Midbrain (tissue), 1 donor: ENCODE measurements at regions not wholly inside any gene's neighbourhood (a gene's known extent, or its start where the extent isn't known, plus 50 kb on each side); places are given as distances from the start of the nearest gene placed in this dataset.

ENCODE experiments used
- DNase-seq: peaks from one replicate; lab custom pipeline; 2025; lab: John Stamatoyannopoulos, UW

- no peak for DNase-seq
Observed at GRCh38 chr13:22311734-22312404, 641.0 kb downstream of the FGF9 start.

- no peak for DNase-seq
Observed at GRCh38 chr13:22312405-22312803, 641.5 kb downstream of the FGF9 start.

DNA sequence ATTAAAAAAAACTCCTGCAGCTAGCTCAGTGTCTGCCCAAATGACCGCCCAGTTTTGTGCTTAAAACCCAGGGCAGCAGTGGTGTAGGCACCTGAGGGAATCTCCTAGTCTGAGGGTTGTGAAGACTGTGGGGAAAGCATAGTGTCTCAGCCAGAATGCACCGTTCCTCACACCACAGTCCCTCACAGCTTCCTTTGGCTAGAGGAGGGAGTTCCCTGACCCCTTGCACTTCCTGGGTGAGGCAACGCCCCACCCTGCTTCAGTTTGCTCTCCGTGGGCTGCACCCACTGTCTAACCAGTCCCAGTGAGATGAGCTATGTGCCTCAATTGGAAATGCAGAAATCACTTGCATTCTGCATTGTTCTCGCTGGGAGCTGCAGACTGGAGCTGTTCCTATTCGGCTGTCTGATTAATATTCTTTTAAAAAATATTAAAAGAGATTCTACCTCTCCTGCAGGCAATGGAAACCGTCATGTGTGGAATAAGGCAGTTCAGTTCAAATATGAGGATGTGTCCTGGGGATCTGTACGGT, 645.7 kb downstream of the FGF9 start:
- no peak for DNase-seq

GRCh38 chr13:22320991-22321390, 650.1 kb downstream of the FGF9 start:
- no peak for DNase-seq

GRCh38 chr13:22325761-22326160, 654.9 kb downstream of the FGF9 start:
- DNase-seq, result no peak

GRCh38 chr13:22332416-22332815, 661.5 kb downstream of the FGF9 start:
- no peak for DNase-seq

GRCh38 chr13:22336460-22336859, 665.6 kb downstream of the FGF9 start:
- no peak for DNase-seq

DNA sequence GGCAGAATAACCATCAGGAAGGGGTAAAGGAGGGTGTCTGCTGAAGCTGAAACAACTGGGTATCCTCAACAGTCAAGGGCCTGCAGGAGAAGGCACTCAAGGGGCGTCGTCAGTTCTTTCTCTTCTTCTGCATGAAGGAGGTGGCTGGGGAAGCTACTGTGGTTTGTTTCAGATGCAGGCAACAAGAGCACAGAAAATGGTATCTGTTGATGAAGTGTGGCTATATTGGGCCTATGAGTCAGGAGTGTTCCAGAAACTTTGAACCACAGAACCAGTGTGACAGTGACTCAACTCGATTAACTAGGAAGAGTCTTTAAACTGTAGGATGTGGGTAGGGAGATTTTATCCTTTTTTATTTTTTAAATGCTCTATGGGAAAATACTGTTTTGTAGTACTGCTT, 686.3 kb downstream of the FGF9 start:
- DNase-seq, result no peak

DNA sequence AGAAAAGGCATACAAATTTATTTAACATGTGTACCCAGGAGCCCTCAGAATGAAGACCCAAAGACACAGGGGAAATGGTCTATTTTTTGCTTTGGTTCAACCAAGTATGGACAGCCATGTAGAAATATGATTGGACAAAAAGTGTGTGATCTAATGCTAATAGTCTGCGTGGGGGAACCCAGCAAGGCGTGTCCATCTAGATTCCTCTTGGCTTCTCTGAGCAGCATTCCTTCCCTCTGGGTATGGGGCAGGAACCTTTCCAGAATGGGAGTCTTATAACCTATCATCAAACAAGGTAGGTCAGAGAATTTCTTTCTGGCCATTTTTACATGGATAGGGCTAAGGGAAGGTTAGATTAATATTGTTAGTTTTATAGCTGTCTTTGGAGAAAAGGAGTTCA, 698.2 kb downstream of the FGF9 start:
- DNase-seq, result no peak

GRCh38 chr13:22369840-22370239, 699.0 kb downstream of the FGF9 start:
- no peak for DNase-seq

DNA sequence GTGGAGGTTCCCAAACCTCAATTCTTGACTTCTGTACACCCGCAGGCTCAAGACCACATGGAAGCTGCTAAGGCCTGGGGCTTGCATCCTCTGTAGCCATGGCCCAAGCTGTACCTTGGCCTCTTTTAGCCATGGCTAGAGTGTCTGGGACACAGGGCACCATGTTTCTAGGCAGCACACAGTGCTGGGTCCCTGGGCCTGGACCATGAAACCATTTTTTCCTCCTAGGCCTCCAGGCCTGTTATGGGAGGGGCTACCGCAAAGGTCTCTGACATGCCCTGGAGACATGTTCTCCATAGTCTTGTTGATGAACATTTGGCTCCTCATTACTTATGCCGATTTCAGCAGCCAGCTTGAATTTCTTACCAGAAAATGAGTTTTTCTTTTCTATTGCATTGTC, 701.4 kb downstream of the FGF9 start:
- no peak for DNase-seq

- no peak for DNase-seq
Observed at GRCh38 chr13:22375151-22375550, 704.3 kb downstream of the FGF9 start.

- no peak for DNase-seq
Observed at GRCh38 chr13:22387899-22388298, 717.0 kb downstream of the FGF9 start.

GRCh38 chr13:22399801-22400420, 729.0 kb downstream of the FGF9 start:
- DNase-seq, result no peak

DNA sequence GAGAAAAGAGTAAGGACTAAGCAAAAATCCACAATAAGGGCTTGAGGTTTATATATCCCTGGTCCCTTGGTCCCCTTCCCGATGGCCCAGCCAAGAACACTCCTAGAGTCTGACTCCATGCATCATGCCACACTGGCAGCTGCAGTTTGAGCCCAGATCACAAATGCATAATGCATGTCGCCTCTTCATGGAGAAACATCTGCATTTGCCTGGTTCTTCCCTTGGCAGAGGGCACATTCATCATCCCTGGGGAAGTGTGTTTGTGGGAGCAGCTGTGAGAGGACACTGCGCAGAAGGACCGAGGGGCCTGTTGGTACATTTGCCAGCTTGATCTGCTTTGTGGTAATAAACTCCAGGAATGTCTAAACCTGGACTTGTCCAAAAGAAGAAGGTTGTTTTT, 731.8 kb downstream of the FGF9 start:
- no peak for DNase-seq

DNA sequence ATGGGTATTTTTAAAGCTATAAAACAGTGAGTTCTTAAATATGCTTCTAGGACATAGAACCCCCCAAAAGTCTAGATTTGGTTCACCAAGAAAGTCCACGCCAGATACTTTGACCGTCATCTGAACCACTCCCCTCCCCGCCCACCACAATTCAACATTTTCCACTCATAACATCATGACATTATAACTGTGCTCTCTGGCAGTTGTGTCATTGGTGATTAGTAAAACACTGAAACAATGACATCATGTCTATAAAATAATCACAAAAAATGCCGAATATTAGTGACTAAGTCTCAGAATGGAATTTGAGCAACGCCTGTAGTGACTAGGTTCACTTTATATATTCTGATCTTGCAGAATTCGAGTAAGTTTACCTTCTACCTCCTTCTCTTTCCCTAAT, 732.3 kb downstream of the FGF9 start:
- DNase-seq, result no peak

- no peak for DNase-seq
Observed at GRCh38 chr13:22405891-22406290, 735.0 kb downstream of the FGF9 start.

- DNase-seq, result no peak
Observed at GRCh38 chr13:22412452-22412851, 741.6 kb downstream of the FGF9 start.

DNA sequence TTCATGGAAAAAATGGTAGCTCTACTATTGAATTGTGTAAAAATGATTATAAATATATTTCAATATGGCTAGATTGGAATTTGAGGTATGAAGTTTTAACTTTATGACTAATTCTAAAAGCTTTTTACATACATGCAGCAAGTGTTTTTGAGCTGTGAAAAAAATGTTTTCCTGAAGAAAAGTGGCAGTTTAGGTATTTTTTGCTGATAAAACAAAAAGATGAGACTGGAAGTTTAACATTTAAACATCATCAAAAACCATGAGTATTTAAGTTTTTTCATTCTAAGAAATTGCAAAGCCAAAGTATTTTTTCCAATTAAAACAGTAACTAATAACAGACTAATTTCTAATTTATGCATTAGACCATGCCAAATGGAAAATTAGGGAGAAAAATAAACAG, 751.1 kb downstream of the FGF9 start:
- DNase-seq, result no peak

GRCh38 chr13:22422712-22423111, 751.8 kb downstream of the FGF9 start:
- DNase-seq, result no peak

GRCh38 chr13:22423261-22423660, 752.4 kb downstream of the FGF9 start:
- DNase-seq, result no peak

DNA sequence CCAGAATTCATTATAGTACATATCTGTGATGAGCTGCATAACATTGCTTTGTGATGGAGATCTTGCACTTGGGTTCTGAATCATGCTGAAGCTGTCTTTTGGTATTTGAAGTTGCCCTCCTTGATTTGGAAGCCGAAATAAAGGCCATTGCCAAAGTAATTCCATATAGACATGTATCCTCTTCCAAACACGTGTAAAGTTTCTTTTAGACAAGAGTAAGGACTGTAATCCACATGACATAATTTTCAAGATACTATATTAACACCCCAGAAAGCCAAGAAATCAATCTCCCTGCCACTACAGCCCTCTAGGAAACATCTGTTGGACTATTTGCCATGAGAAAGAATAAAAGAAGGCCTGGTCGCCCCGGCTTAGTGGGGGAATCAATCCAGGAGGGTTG, 754.2 kb downstream of the FGF9 start:
- DNase-seq, result no peak

DNA sequence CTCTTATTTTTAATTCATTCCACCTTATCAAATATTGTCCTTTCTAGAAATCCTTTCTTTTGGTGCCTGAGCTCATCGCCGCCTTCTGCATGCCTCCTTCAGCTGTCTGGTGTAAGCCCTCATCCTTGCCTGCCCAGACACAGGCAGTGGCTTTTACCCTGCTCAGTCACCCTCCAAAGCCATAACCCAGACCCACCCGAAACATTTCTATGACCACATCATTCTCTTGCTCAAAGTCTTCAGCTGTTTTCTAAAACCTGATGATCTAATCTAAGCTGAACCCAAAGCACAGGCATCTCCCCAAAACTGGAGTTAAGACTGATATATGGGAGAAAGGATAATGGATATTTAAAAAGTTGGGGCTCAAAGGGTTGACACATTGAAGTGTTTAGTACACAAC, 753.7 kb upstream of the SGCG start:
- DNase-seq, result no peak

DNA sequence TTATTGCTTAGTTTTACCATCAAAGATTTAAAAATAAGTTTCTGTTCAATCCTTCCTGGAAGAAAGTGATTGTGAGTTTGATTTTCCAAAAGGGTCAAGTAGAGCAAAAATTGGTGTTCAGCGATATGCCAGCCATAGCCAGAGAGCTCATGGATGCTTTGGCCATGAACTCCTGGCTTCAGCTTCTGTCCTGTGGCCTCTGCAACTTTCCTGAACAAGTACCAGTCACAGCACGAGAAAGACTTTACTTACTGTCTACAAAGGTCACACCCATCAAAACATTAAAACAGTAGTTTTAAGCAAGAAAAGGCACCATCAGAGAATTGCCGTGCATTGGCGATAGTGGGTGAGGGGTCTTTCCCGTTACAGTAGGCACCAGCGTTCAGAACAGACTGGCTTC, 753.0 kb upstream of the SGCG start:
- no peak for DNase-seq
